ENCODE measurements at regions not wholly inside any gene's neighbourhood (a gene's known extent, or its start where the extent isn't known, plus 50 kb on each side); places are given as distances from the start of the nearest gene placed in this dataset.

- DNase-seq (ENCODE audit: low spot score), result no peak
Observed at GRCh38 chr3:23152989-23153388, 50.1 kb upstream of the UBE2E2 start.

All from left forelimb (tissue), 1 donor.